Endothelial cell of umbilical vein (primary cell): ENCODE measurements at regions not wholly inside any gene's neighbourhood (a gene's known extent, or its start where the extent isn't known, plus 50 kb on each side); places are given as distances from the start of the nearest gene placed in this dataset.

Experiments
- BruUV-seq: library from RNA; stranded (reverse); fragments of 400-500 nt; replicated peaks from 2 replicates; lab custom pipeline; 2021; lab: Mats Ljungman, UMichigan
- CTCF ChIA-PET: fragments of 300-600, 350-600 bp; sonication (Branson Sonifier 250); formaldehyde crosslinking; loops from one replicate; lab custom pipeline; 2021; ENCODE audit warnings: antibody characterized with exemption, inconsistent platforms; lab: Charles Lee
- POLR2A ChIA-PET: fragments of 300-600, 350-600 bp; sonication (Branson Sonifier 250); formaldehyde crosslinking; loops from one replicate; lab custom pipeline; 2021; ENCODE audit warnings: antibody characterized with exemption, inconsistent platforms; lab: Charles Lee
- DNase-seq: peaks from one replicate; pipeline ENCODE4 v3.0.0-alpha.2; 2011; ENCODE audit warnings: low read depth, low spot score
- FAIRE-seq: peaks from 2 replicates; lab custom pipeline; 2011; peaks lifted over from hg19 to GRCh38; lab: Jason Lieb, UNC
- H2AFZ ChIP-seq: 2 replicates; pipeline ENCODE4 v1.6.0; 2012; ENCODE audit warnings: low read depth, low read length, control low read depth, inconsistent platforms
- H3K27ac ChIP-seq: 2 replicates; pipeline ENCODE4 v1.5.1; 2011; ENCODE audit warnings: low read depth, mild to moderate bottlenecking, control low read depth, low read length, moderate library complexity; ENCODE audit not compliant: insufficient read depth
- H3K27me3 ChIP-seq, 2 experiments: 2 replicates each; pipeline versions ENCODE4 v1.6.0 to v1.6.1; 2011; ENCODE audit warnings: low read length in 2 of 2, mixed read lengths in 1 of 2; ENCODE audit not compliant: control insufficient read depth in 2 of 2, insufficient read depth in 2 of 2
- H3K36me3 ChIP-seq, 2 experiments: 2 replicates in 1 of 2; 3 replicates in 1 of 2; pipeline ENCODE4 v1.5.1; 2011; ENCODE audit warnings: low read length in 2 of 2, mild to moderate bottlenecking in 1 of 2, moderate library complexity in 1 of 2; ENCODE audit not compliant: control insufficient read depth in 2 of 2, insufficient read depth in 2 of 2; ENCODE audit errors: extremely low read depth in 1 of 2
- H3K4me1 ChIP-seq: 3 replicates; pipeline ENCODE4 v1.5.1; 2011; ENCODE audit warnings: mild to moderate bottlenecking, low read length; ENCODE audit not compliant: control insufficient read depth, insufficient read depth; ENCODE audit errors: extremely low read depth
- H3K4me2 ChIP-seq: 2 replicates; pipeline ENCODE4 v1.6.1; 2011; ENCODE audit warnings: low read length, control low read depth, mixed read lengths; ENCODE audit not compliant: insufficient read depth
- H3K4me3 ChIP-seq, 3 experiments: fragments of 200-600 bp in 1 of 3; sonication (generic), shearing (Covaris generic) in 1 of 3; replicated peaks in 1 of 3; 2 replicates each; pipeline ENCODE4 v1.5.1; 2011 to 2016; ENCODE audit warnings: control low read depth in 3 of 3, low read length in 3 of 3, mild to moderate bottlenecking in 2 of 3, inconsistent platforms in 1 of 3, low read depth in 1 of 3, moderate library complexity in 1 of 3; ENCODE audit not compliant: insufficient read depth in 1 of 3
- H3K79me2 ChIP-seq: 2 replicates; pipeline ENCODE4 v1.6.0; 2012; ENCODE audit warnings: low read length, inconsistent platforms; ENCODE audit not compliant: control insufficient read depth, insufficient read depth
- H3K9ac ChIP-seq: replicated peaks from 2 replicates; pipeline ENCODE3; 2011; ENCODE audit warnings: low read length, control low read depth; ENCODE audit not compliant: insufficient read depth; ENCODE audit errors: extremely low read depth
- H3K9me1 ChIP-seq: replicated peaks from 3 replicates; pipeline ENCODE4 v1.6.0; 2011; ENCODE audit warnings: mild to moderate bottlenecking, low read length; ENCODE audit not compliant: control insufficient read depth, insufficient read depth; ENCODE audit errors: extremely low read depth
- H3K9me3 ChIP-seq: replicated peaks from 2 replicates; pipeline ENCODE4 v1.5.1; 2012; ENCODE audit warnings: low read length, inconsistent platforms; ENCODE audit not compliant: control insufficient read depth, insufficient read depth
- H4K20me1 ChIP-seq: replicated peaks from 2 replicates; pipeline ENCODE3; 2011; ENCODE audit warnings: mild to moderate bottlenecking, low read length; ENCODE audit not compliant: control insufficient read depth, insufficient read depth; ENCODE audit errors: extremely low read depth
- EZH2 ChIP-seq: IDR thresholded peaks from 2 replicates; pipeline ENCODE4 v1.6.1; 2012; ENCODE audit warnings: borderline replicate concordance, low read depth, mild to moderate bottlenecking, moderate library complexity, low read length, inconsistent platforms; ENCODE audit not compliant: severe bottlenecking
- FOS ChIP-seq: IDR thresholded peaks from 2 replicates; pipeline ENCODE4 v1.6.1; 2011; ENCODE audit warnings: mild to moderate bottlenecking, low read length, moderate library complexity, borderline replicate concordance; ENCODE audit not compliant: insufficient read depth
- GATA2 ChIP-seq: IDR thresholded peaks from 2 replicates; pipeline ENCODE4 v1.7.0; 2011; ENCODE audit warnings: low read depth, mild to moderate bottlenecking, moderate library complexity, mixed read lengths, low read length; ENCODE audit not compliant: insufficient read length, insufficient read depth
- JUN ChIP-seq: IDR thresholded peaks from 2 replicates; pipeline ENCODE4 v1.6.1; 2011; ENCODE audit warnings: borderline replicate concordance, low read depth; ENCODE audit not compliant: insufficient read length, insufficient read depth
- MYC ChIP-seq: IDR thresholded peaks from one replicate; pipeline ENCODE4 v1.6.1; 2011; ENCODE audit warnings: mild to moderate bottlenecking, low read depth, low read length
- POLR2A ChIP-seq: IDR thresholded peaks from 2 replicates; pipeline ENCODE4 v1.6.1; 2012; ENCODE audit warnings: low read depth, mild to moderate bottlenecking, control low read depth, low read length
- POLR2AphosphoS5 ChIP-seq: IDR thresholded peaks from 2 replicates; pipeline ENCODE4 v1.6.1; 2012; ENCODE audit warnings: low read depth, mild to moderate bottlenecking, control low read depth, low read length, moderate library complexity; ENCODE audit not compliant: insufficient read depth
- dilution Hi-C: fragments of 300-500 bp; cut with MboI; formaldehyde crosslinking; loops from one replicate; pipeline ENCODE4 v1.15.0; 2019; ENCODE audit warnings: low sequenced_read_pairs; ENCODE audit not compliant: extremely low pct_ligation_motif_present
- intact Hi-C: fragments of 100-400 bp; cut with micrococcal nuclease; formaldehyde crosslinking; loops from one replicate; pipeline ENCODE4 v1.10.0; 2022
- TF ChIP-seq, protein P1 (sequence below): IDR thresholded peaks from 2 replicates; pipeline ENCODE4 v1.6.1; 2011; ENCODE audit not compliant: insufficient read depth, insufficient read length
- TF ChIP-seq, protein P2 (sequence below), 2 donors: IDR thresholded peaks; 1 replicate in 1 of 2; 2 replicates in 1 of 2; pipeline ENCODE4 v1.5.1; 2011; ENCODE audit warnings: low read length in 2 of 2, mild to moderate bottlenecking in 2 of 2, moderate library complexity in 2 of 2, control low read depth in 1 of 2, inconsistent platforms in 1 of 2, low read depth in 1 of 2; ENCODE audit not compliant: insufficient read depth in 1 of 2; ENCODE audit errors: extremely low read depth in 1 of 2

DNA sequence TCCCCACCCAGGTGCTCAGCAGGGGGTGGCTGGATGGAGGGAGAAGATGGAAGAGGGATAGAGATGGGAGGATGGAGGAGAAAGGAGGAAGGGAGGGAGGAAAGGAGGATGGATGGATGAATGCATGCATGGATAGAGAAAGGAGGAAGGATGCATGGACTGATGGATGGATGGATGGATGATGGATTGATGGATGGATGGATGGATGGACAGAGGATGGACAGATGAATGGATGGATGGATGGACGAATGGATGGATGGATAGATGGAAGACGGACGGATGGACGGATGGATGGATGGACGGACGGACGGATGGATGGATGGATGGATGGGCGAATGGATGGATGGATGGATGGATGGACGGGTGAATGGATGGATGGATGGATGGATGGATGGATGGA is 64.1 kb downstream of the NCOR2 start:
- H3K27me3 ChIP-seq = no peaks in the 10 kb centered on the region
- dilution Hi-C loops (no loop called here), intact Hi-C loops (no loop called here)
- no peaks in the 10 kb centered on the region for H3K9me1 ChIP-seq
- H3K9me3 ChIP-seq = no peaks in the 10 kb centered on the region
- peaks cover 24% of the 10 kb centered on the region for H3K4me1 ChIP-seq
- BruUV-seq = no TSS peak
- no peak overlapping the region for H2AFZ ChIP-seq
- H3K36me3 ChIP-seq = no peaks in the 10 kb centered on the region
- CTCF ChIA-PET = no interaction called here
- DNase-seq (no peak), FAIRE-seq (peak; percentile 38)
- no peaks in the 10 kb centered on the region for H4K20me1 ChIP-seq
- no peak overlapping the region for H3K4me3 ChIP-seq
- H3K9ac ChIP-seq = no peak overlapping the region
- POLR2A ChIA-PET = no interaction called here
- H3K79me2 ChIP-seq = peaks cover 37% of the 10 kb centered on the region
- no peak overlapping the region for H3K27ac ChIP-seq
- no peak for TF ChIP-seq EZH2
- TF ChIP-seq MYC = no peak
- no peak for TF ChIP-seq FOS
- no peak for TF ChIP-seq GATA2
- TF ChIP-seq POLR2A = no peak
- no peak for TF ChIP-seq POLR2AphosphoS5
- TF ChIP-seq, protein P1, sequence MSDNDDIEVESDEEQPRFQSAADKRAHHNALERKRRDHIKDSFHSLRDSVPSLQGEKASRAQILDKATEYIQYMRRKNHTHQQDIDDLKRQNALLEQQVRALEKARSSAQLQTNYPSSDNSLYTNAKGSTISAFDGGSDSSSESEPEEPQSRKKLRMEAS = no peak
- TF ChIP-seq, protein P2, sequence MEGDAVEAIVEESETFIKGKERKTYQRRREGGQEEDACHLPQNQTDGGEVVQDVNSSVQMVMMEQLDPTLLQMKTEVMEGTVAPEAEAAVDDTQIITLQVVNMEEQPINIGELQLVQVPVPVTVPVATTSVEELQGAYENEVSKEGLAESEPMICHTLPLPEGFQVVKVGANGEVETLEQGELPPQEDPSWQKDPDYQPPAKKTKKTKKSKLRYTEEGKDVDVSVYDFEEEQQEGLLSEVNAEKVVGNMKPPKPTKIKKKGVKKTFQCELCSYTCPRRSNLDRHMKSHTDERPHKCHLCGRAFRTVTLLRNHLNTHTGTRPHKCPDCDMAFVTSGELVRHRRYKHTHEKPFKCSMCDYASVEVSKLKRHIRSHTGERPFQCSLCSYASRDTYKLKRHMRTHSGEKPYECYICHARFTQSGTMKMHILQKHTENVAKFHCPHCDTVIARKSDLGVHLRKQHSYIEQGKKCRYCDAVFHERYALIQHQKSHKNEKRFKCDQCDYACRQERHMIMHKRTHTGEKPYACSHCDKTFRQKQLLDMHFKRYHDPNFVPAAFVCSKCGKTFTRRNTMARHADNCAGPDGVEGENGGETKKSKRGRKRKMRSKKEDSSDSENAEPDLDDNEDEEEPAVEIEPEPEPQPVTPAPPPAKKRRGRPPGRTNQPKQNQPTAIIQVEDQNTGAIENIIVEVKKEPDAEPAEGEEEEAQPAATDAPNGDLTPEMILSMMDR (IDR thresholded peaks at IDR 0.05; ENCODE audit: extremely low read depth in 1 of 2, insufficient read depth in 1 of 2, low read depth in 1 of 2, low read length in 2 of 2) = no peak
- TF ChIP-seq JUN = no peak
- no peak overlapping the region for H3K4me2 ChIP-seq
